Hepatic stellate cell (primary cell): ENCODE measurements at regions not wholly inside any gene's neighbourhood (a gene's known extent, or its start where the extent isn't known, plus 50 kb on each side); places are given as distances from the start of the nearest gene placed in this dataset.
"Not testable (repeated sequence)": the region's sequence is repeated elsewhere in the genome, so short reads cannot be mapped to it uniquely, and the experiment has no call there.

ENCODE experiments used
- DNase-seq: peaks from one replicate; pipeline ENCODE4 v3.0.0; 2011; ENCODE audit warnings: low spot score

GRCh38 chr10:33899578-33900531 lies 565.4 kb upstream of the NRP1 start:
- no peak for DNase-seq

- no peak for DNase-seq
These were observed 562.9 kb upstream of the NRP1 start for GRCh38 chr10:33897291-33897752.

DNA sequence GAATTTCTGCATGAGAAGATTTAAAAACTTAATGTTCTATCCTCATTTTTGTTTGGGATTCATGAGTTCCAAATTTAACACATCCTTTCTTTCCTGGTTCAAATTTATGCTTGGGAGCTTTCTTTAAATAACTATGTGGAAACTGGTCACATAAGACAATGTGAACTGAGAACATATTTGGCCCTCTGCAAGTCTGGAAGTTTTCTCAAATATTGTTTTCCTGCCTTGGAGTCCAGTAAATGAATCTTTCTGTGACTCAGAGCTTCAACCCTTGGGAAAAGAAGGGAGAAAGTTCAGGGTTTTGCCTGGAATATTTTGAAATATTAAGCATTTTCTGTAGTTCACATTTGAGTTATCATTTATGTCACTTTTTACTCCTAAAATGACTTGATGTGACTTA lies 559.0 kb upstream of the NRP1 start:
- no peak for DNase-seq

- no peak for DNase-seq
These were observed 554.9 kb upstream of the NRP1 start for GRCh38 chr10:33889371-33889770.

GRCh38 chr10:33887188-33887587 lies 552.7 kb upstream of the NRP1 start:
- no peak for DNase-seq

DNA sequence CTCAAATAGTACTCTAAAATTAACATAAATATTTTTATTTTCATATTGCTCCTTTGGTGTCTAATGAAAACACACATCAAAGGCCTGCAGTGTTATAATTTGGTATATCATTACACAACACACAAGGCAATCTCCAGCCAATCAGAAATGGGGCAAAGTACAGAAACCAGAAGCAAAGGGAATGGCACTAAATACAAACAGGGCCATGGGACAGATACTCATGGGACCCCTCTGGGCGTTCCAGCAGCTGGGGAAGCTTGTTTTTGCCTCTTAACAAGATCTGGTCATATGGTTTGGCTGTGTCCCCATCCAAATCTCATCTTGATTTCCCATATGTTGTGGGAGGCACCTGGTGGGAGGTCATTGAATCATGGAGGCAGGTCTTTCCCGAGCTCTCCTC lies 551.8 kb upstream of the NRP1 start:
- no peak for DNase-seq

DNA sequence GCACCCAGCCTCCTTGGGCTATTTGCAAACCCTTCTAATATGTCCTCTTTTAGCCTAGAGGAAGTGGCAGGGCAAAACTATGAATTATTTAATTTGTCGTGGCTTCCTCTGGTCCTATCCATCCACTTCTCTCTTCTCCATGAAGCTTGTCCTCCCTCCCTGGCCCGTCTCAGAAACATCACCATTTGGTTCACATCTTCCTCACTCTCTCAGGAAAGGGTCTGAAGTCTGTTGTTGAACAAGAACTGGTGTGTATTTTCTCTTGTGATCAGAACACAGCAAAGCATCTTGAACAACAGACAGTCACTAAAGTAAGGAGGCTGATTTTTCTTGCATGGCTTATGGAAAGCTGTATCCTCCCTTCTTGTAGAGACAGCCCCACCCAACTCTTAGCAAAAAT lies 550.1 kb upstream of the NRP1 start:
- no peak for DNase-seq

- no peak for DNase-seq
These were observed 549.4 kb upstream of the NRP1 start for GRCh38 chr10:33883881-33884280.

- DNase-seq = no peak
These were observed 548.5 kb upstream of the NRP1 start for GRCh38 chr10:33882996-33883395.

DNA sequence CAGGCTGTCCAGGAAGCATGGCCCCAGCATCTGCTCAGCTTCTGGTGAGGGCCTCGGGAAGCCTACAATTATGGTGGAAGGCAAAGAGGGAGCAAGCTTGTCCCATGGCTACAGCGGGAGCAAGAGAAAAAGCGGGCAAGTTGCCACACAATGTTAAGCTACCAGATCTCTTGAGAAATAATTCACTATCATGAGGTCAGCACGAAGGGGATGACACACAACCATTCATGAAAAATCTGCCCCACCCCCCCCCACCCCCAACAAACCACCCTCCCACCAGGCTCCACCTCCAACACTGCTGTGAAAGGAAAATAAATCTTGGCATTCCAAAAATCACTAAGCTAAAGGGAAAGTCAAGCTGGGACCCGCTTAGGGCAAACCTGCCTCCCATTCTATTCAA lies 545.8 kb upstream of the NRP1 start:
- no peak for DNase-seq

DNA sequence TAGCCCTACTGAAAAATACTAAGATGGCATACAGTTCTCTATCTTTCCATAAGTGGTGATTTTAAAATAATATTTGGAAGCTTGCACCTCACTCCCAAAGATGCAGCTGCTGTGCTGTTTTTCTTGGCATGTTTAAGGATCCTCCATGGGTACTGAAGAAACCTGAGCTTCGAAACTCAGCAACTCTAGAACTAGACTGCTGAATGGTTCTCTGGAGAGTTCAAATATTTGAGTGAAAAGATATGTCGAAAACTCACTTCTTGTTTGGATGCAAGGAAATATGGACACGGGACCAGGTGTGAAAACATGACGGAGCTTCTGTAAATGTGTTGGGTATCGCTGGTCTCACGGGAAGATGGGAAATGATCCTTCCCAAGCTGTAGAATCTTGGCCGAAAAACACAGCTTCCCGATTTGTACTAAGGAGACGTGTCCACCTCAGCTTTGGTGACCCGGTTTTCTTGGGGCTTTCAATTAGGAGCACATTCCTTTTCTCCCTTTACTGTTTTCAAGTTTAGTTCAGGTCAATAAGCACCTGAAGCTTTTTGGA lies 543.8 kb upstream of the NRP1 start:
- no peak for DNase-seq

GRCh38 chr10:33876584-33877400 lies 542.3 kb upstream of the NRP1 start:
- DNase-seq = no peak

DNA sequence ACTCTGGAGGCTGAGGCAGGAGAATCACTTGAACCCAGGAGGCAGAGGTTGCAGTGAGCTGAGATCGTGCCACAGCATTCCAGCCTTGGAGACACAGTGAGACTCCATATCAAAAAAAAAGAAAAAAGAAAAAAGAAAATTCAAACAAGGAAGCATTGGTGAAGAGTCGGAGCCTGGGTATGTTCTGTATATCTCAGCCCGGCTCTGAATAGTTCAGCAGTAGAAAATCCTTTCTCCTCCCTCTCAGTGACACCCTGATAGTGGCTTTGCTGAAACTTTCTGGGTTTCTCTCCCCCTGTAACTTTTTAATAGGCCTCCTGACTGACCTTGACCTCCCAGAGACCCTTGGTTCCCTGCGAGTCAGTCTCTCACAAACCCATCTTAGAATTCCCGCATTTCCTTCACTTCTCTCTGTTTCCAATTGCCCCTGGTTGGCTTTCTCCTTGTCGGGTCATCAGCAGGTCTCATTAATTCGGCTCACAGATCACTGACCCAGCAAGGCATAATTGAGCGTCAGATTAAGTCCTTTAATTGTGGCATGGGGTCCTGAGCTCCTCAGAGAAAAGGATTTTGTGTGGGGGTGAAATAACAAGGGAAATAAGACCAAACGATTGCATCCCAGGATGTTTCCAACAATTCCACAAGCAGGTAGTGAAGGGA lies 541.6 kb upstream of the NRP1 start:
- no peak for DNase-seq

GRCh38 chr10:33871061-33871956 lies 536.8 kb upstream of the NRP1 start:
- no peak for DNase-seq

GRCh38 chr10:33869481-33869880 lies 535.0 kb upstream of the NRP1 start:
- no peak for DNase-seq

DNA sequence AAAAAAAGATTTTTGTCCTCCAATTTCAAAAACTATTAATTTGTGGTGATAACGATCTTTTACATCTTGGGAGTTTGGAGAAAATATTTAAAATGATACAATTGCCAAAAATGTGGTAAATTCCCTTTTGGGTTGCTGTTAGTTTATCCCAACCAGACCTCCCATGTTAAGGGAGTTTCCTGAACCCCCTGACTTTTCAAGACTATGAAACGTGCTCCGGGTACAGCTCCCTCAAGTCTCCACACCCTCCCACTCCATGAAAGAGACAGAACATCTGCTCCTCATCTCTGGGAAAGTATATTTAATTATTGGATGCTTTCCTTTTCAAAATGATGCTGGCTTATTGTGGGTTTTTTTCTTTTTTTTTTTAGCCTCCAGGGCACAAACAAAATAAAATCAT lies 534.6 kb upstream of the NRP1 start:
- DNase-seq = no peak

- not testable (repeated sequence) for DNase-seq
These were observed 532.8 kb upstream of the NRP1 start for GRCh38 chr10:33867199-33867789.

- DNase-seq = no peak
These were observed 528.9 kb upstream of the NRP1 start for GRCh38 chr10:33863352-33863751.

DNA sequence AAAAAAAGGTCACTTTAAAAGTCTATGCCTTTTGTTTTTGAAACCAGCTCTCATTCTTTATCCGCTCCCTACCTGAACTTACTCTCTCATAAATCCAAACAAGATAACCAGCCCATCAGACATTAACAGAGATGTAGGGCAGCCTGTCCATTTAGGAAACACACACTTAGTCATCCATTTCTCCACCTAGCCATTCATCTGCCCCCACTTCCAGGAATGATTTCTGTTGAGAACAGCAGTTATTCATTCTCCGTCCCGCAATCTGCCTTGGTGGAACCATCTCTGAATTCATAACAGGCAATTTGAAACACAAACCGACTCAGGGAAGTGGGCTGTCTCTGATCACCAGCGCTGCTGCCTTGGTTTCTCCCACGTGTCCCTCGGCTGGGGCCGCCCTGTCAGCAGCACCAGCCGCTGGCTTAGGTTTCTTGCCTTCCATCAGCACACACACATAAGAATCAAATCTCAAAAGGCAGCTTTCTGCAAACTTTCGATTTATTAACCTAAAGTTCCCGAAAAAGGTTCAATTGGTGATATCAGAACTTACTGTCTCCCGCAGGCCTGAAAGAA lies 528.2 kb upstream of the NRP1 start:
- DNase-seq = no peak

GRCh38 chr10:33861833-33862232 lies 527.4 kb upstream of the NRP1 start:
- DNase-seq = no peak
